Suprapubic skin (tissue), 4 donors: ENCODE measurements at regions not wholly inside any gene's neighbourhood (a gene's known extent, or its start where the extent isn't known, plus 50 kb on each side); places are given as distances from the start of the nearest gene placed in this dataset.

Experiments used
- DNase-seq, 2 donors: peaks; one replicate each; pipeline ENCODE4 v3.0.0-alpha.2; 2019; ENCODE audit warnings: low spot score in 2 of 2
- H3K27ac ChIP-seq: fragments of 200-600 bp; sonication (generic); one replicate; pipeline ENCODE4 v1.5.1; 2019
- H3K27me3 ChIP-seq: fragments of 200-600 bp; sonication (generic); one replicate; pipeline ENCODE4 v1.5.1; 2019
- H3K36me3 ChIP-seq: fragments of 200-600 bp; sonication (generic); one replicate; pipeline ENCODE4 v1.5.1; 2019
- H3K4me1 ChIP-seq: fragments of 200-600 bp; sonication (generic); one replicate; pipeline ENCODE4 v1.5.1; 2019
- H3K4me3 ChIP-seq: fragments of 200-600 bp; sonication (generic); one replicate; pipeline ENCODE4 v1.5.1; 2019; ENCODE audit warnings: mild to moderate bottlenecking
- H3K9me3 ChIP-seq: fragments of 200-600 bp; sonication (generic); one replicate; pipeline ENCODE4 v1.5.1; 2019
- CTCF ChIP-seq, 2 donors: fragments of 200-600 bp in 1 of 2; fragments of 450-650 bp in 1 of 2; sonication (generic) in 1 of 2; IDR thresholded peaks; one replicate each; pipeline ENCODE4 v1.5.1; 2016 to 2019; ENCODE audit warnings: antibody characterized with exemption in 2 of 2, mild to moderate bottlenecking in 1 of 2, moderate library complexity in 1 of 2
- EP300 ChIP-seq: sonication (generic); formaldehyde crosslinking; IDR thresholded peaks from one replicate; pipeline ENCODE4 v1.6.1; 2017; ENCODE audit warnings: antibody characterized with exemption
- POLR2A ChIP-seq, 2 donors: fragments of 450-650 bp; IDR thresholded peaks; one replicate each; pipeline ENCODE4 v1.6.1; 2017; ENCODE audit warnings: antibody characterized with exemption in 2 of 2, mild to moderate bottlenecking in 2 of 2, moderate library complexity in 2 of 2
- POLR2AphosphoS5 ChIP-seq, 3 donors: sonication (generic); formaldehyde crosslinking; IDR thresholded peaks; one replicate each; pipeline ENCODE4 v1.6.1; 2017; ENCODE audit warnings: antibody characterized with exemption in 3 of 3
- WGBS: methylation state at CpG from one replicate; pipeline ENCODE4 v1.1.5; 2018; 5-methylcytosine and 5-hydroxymethylcytosine counted together

DNA sequence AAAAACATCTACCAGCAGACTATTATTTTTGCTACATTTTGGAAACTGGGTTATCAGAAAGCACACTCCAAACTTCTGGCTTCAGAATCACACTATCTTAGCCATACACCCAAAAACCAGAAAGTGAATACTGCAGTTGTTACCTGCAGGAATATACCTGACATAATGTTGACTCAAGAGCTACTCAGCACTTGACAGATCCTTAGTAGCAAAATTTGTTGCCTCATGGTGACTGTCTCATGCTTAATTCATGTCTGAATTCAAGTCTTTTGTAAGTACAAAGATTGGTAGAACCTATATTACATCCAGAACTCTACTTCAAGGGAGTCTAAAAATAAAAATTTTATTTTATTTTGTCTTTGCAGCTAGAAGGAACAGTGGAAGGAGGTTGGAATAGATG lies 140.2 kb upstream of the GYPA start:
- H3K27ac ChIP-seq: no peak overlapping the region
- H3K36me3 ChIP-seq: no peaks in the 10 kb centered on the region
- TF ChIP-seq CTCF (IDR thresholded peaks at IDR 0.05) (no peak), POLR2AphosphoS5 (IDR thresholded peaks at IDR 0.05) (no peak), POLR2A (IDR thresholded peaks at IDR 0.05) (no peak), EP300 (no peak)
- no peak overlapping the region for H3K4me3 ChIP-seq
- no peaks in the 10 kb centered on the region for H3K9me3 ChIP-seq
- H3K4me1 ChIP-seq: no peaks in the 10 kb centered on the region
- no peak for DNase-seq
- H3K27me3 ChIP-seq: no peaks in the 10 kb centered on the region

- no peak for DNase-seq
- Histone ChIP-seq H3K4me3 (no peak overlapping the region), H3K9me3 (no peaks in the 10 kb centered on the region), H3K27ac (no peak overlapping the region), H3K27me3 (no peaks in the 10 kb centered on the region), H3K4me1 (no peaks in the 10 kb centered on the region), H3K36me3 (no peaks in the 10 kb centered on the region)
- WGBS: 82% methylated on average over 6 of the region's 6 CpGs
- TF ChIP-seq POLR2A (IDR thresholded peaks at IDR 0.05) (no peak), EP300 (no peak), POLR2AphosphoS5 (IDR thresholded peaks at IDR 0.05) (no peak), CTCF (IDR thresholded peaks at IDR 0.05) (no peak)
Observed at GRCh38 chr4:144283526-144283925, 143.0 kb upstream of the GYPA start.

DNA sequence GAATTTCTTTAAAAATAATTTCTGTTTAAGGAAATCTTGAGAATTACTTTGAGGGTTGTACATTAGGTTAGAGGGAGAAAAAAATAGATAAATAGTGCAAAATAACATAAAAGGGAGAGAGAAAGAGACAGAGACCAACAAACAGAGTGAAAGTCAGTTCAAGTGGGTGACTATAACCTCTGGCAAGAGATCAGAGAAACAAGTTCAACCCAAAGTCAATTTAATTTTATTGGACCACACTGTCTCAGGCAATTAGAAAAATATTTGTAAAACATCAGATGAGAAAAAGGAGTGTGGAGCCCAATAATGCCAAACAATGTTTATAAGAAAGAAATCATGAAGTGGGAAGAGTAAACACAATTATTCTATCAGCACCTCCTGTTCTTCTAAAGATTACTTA lies 143.5 kb upstream of the GYPA start:
- H3K27ac ChIP-seq: no peak overlapping the region
- H3K4me1 ChIP-seq: no peaks in the 10 kb centered on the region
- DNase-seq: no peak
- no peak overlapping the region for H3K4me3 ChIP-seq
- TF ChIP-seq CTCF (IDR thresholded peaks at IDR 0.05): no peak
- no peak for TF ChIP-seq EP300
- TF ChIP-seq POLR2A (IDR thresholded peaks at IDR 0.05): no peak
- no peak for TF ChIP-seq POLR2AphosphoS5 (IDR thresholded peaks at IDR 0.05)
- H3K36me3 ChIP-seq: no peaks in the 10 kb centered on the region
- no peaks in the 10 kb centered on the region for H3K9me3 ChIP-seq
- H3K27me3 ChIP-seq: no peaks in the 10 kb centered on the region

- no peaks in the 10 kb centered on the region for H3K36me3 ChIP-seq
- H3K27ac ChIP-seq: no peak overlapping the region
- 97% methylated on average over 6 of the region's 6 CpGs for WGBS
- no peaks in the 10 kb centered on the region for H3K4me1 ChIP-seq
- no peaks in the 10 kb centered on the region for H3K27me3 ChIP-seq
- TF ChIP-seq EP300 (no peak), POLR2AphosphoS5 (IDR thresholded peaks at IDR 0.05) (no peak), CTCF (IDR thresholded peaks at IDR 0.05) (no peak), POLR2A (IDR thresholded peaks at IDR 0.05) (no peak)
- no peaks in the 10 kb centered on the region for H3K9me3 ChIP-seq
- no peak for DNase-seq
- H3K4me3 ChIP-seq: no peak overlapping the region
Observed at GRCh38 chr4:144288011-144288903, 147.7 kb upstream of the GYPA start.

DNA sequence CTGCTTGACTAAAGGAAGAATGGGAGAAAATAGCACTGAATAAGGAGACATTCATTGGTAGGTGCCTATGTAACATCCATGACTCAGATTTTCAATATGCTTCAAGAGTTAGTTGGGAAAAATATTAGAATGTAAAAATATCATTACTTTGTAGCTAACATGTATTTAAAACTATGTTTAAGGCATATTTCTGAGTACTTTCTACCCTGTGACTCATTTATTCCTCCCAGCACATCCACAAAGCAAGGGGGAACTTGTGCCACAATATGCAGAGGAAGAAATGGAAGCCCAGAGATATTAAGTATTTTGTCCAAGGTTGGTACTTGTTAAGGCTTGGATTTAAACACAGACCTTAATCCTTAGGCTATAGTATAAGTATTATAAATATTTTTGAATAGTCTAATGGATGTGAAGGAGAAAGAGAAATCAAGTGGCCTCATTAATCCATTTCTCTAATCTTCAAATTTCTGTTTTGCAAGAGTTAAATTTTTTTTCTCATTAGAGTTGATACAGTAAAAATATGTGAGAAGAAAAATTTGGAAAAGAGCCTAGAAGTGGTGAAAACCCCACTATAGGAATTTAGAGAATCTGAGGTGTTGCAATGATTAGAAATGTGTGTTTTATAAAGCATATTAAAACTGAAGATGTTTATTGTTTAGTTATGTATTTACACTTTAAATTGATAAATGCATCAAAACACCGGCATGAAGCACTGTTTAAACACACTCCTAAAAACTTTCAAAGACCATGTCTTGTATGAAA lies 149.3 kb upstream of the GYPA start:
- no peak for DNase-seq
- Histone ChIP-seq H3K27me3 (no peaks in the 10 kb centered on the region), H3K4me1 (no peaks in the 10 kb centered on the region), H3K9me3 (no peaks in the 10 kb centered on the region), H3K27ac (no peak overlapping the region), H3K36me3 (no peaks in the 10 kb centered on the region), H3K4me3 (no peak overlapping the region)
- no peak for TF ChIP-seq CTCF (IDR thresholded peaks at IDR 0.05)
- TF ChIP-seq POLR2A (IDR thresholded peaks at IDR 0.05): no peak
- TF ChIP-seq POLR2AphosphoS5 (IDR thresholded peaks at IDR 0.05): no peak
- no peak for TF ChIP-seq EP300
- WGBS: 55% methylated on average over 1 of the region's 1 CpG
